Activated CD8-positive, alpha-beta T cell treated with anti-CD3 and anti-CD28 coated beads, Interleukin-2, amount 10 ng/mL, durations not matched to agents 7 days and 5 days (primary cell): ENCODE measurements at regions not wholly inside any gene's neighbourhood (a gene's known extent, or its start where the extent isn't known, plus 50 kb on each side); places are given as distances from the start of the nearest gene placed in this dataset.

Source experiments
- ATAC-seq: fragments of 150-1000 bp; cut with Tn5 transposase; one replicate; pipeline ENCODE4 v1.10.0; 2021; ENCODE audit warnings: moderate library complexity
- CTCF ChIA-PET: fragments of 350-600 bp; sonication (Branson Sonifier 250); formaldehyde crosslinking; loops from one replicate; lab custom pipeline; 2021; ENCODE audit warnings: antibody characterized with exemption; lab: Charles Lee
- POLR2A ChIA-PET: fragments of 350-600 bp; sonication (Branson Sonifier 250); formaldehyde crosslinking; loops from one replicate; lab custom pipeline; 2021; ENCODE audit warnings: antibody characterized with exemption; lab: Charles Lee
- DNase-seq: peaks from one replicate; pipeline ENCODE4 v3.0.0-alpha.2; 2020
- H3K27ac Mint-ChIP-seq: one replicate; pipeline ENCODE4 v1.8.0; 2021; ENCODE audit warnings: mild to moderate bottlenecking, mixed read lengths
- H3K27me3 Mint-ChIP-seq: one replicate; pipeline ENCODE4 v1.8.0; 2021; ENCODE audit warnings: low read depth, mixed read lengths
- H3K36me3 Mint-ChIP-seq: one replicate; pipeline ENCODE4 v1.8.0; 2021; ENCODE audit warnings: low read depth, mixed read lengths
- H3K4me1 Mint-ChIP-seq: one replicate; pipeline ENCODE4 v1.8.0; 2021; ENCODE audit warnings: low read depth, mixed read lengths
- H3K4me3 Mint-ChIP-seq: one replicate; pipeline ENCODE4 v1.8.0; 2021; ENCODE audit warnings: mild to moderate bottlenecking, mixed read lengths
- H3K9me3 Mint-ChIP-seq: one replicate; pipeline ENCODE4 v1.8.0; 2022; ENCODE audit warnings: mixed read lengths; ENCODE audit not compliant: insufficient read depth

GRCh38 chr2:20104900-20105545 is 53.6 kb upstream of the LAPTM4A start:
- Mint-ChIP-seq H3K4me3 (no peak overlapping the region), H3K9me3 (no peaks in the 10 kb centered on the region), H3K27ac (no peak overlapping the region), H3K36me3 (no peaks in the 10 kb centered on the region), H3K4me1 (peaks cover 3% of the 10 kb centered on the region), H3K27me3 (peaks cover 9% of the 10 kb centered on the region)
- DNase-seq (no peak), ATAC-seq (no peak)
- POLR2A ChIA-PET: no interaction called here
- CTCF ChIA-PET: interaction anchor here (1.4 to 2.8 kb wide), 3 partner anchors 90 to 546 kb away, joined by 3 to 9 read pairs (median 5); partner anchors contain the start of gene HS1BP3

DNA sequence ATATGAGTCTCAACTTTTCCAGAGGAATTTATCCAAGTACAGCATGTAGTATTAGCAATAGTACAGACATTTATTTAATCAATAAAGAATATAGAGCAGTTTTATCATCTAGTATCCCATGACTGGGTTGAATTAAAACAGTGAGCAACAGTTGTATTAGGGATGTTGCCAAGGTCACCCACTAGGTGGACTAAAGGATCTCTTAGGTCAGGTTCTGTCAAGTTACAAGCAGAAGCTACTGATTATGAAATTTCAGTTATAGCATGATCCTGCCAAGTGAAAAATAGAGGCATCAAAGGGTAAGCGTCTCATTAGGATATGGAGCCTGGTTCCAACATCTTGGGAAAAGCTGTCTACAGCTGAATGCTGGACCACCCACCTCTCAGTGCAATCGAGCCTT is 52.1 kb upstream of the LAPTM4A start:
- no peak for ATAC-seq
- CTCF ChIA-PET: interaction anchor here (0.9 to 2.8 kb wide), 2 partner anchors 88 to 223 kb away, joined by 3 to 9 read pairs; no protein-coding TSS in a partner anchor
- H3K4me3 Mint-ChIP-seq: no peak overlapping the region

More for the DNA sequence above, 52.1 kb upstream of the LAPTM4A start:
- Mint-ChIP-seq H3K36me3 (no peaks in the 10 kb centered on the region), H3K4me1 (peaks cover 3% of the 10 kb centered on the region), H3K9me3 (no peaks in the 10 kb centered on the region), H3K27me3 (peaks cover 6% of the 10 kb centered on the region), H3K27ac (no peak overlapping the region)
- DNase-seq: no peak
- POLR2A ChIA-PET: no interaction called here
